Endodermal cell (in vitro differentiated cells): ENCODE measurements at regions not wholly inside any gene's neighbourhood (a gene's known extent, or its start where the extent isn't known, plus 50 kb on each side); places are given as distances from the start of the nearest gene placed in this dataset.

Experiments used
- DNase-seq: peaks from one replicate; pipeline ENCODE4 v3.0.0-alpha.2; 2017
- H3K27ac ChIP-seq: 2 replicates; pipeline ENCODE4 v1.5.1; 2013; ENCODE audit warnings: mild to moderate bottlenecking, low read depth, low read length, moderate library complexity
- H3K27me3 ChIP-seq: 2 replicates; pipeline ENCODE4 v1.6.1; 2013; ENCODE audit warnings: mild to moderate bottlenecking, low read length, moderate library complexity; ENCODE audit not compliant: insufficient read depth, control insufficient read depth, poor library complexity, severe bottlenecking
- H3K36me3 ChIP-seq: 2 replicates; pipeline ENCODE4 v1.7.0; 2013; ENCODE audit warnings: mild to moderate bottlenecking, low read length, moderate library complexity; ENCODE audit not compliant: control insufficient read depth, insufficient read depth
- H3K4me1 ChIP-seq: one replicate; pipeline ENCODE4 v1.7.0; 2013; ENCODE audit warnings: low read length; ENCODE audit not compliant: control insufficient read depth, insufficient read depth
- H3K4me3 ChIP-seq: 2 replicates; pipeline ENCODE4 v1.5.1; 2013; ENCODE audit warnings: mild to moderate bottlenecking, low read length, moderate library complexity
- H3K9ac ChIP-seq: 2 replicates; pipeline ENCODE4 v1.6.1; 2013; ENCODE audit warnings: mild to moderate bottlenecking, low read length, moderate library complexity; ENCODE audit not compliant: poor library complexity, severe bottlenecking; ENCODE audit errors: extremely low read depth
- H3K9me3 ChIP-seq: 2 replicates; pipeline ENCODE4 v1.6.1; 2013; ENCODE audit warnings: mild to moderate bottlenecking, low read length, moderate library complexity; ENCODE audit not compliant: control insufficient read depth
- H3K27ac Mint-ChIP-seq: 2 replicates; pipeline ENCODE4 v1.8.0; 2020; ENCODE audit warnings: mixed read lengths
- H3K27me3 Mint-ChIP-seq: 2 replicates; pipeline ENCODE4 v1.8.0; 2021; ENCODE audit warnings: mild to moderate bottlenecking, mixed read lengths; ENCODE audit not compliant: insufficient read depth
- H3K36me3 Mint-ChIP-seq: 2 replicates; pipeline ENCODE4 v1.8.0; 2020; ENCODE audit warnings: low read depth, mixed read lengths
- H3K4me1 Mint-ChIP-seq: 2 replicates; pipeline ENCODE4 v1.8.0; 2020; ENCODE audit warnings: mixed read lengths
- H3K4me3 Mint-ChIP-seq: 2 replicates; pipeline ENCODE4 v1.8.0; 2020; ENCODE audit warnings: mild to moderate bottlenecking, moderate library complexity, mixed read lengths
- H3K9me3 Mint-ChIP-seq: 2 replicates; pipeline ENCODE4 v1.8.0; 2020; ENCODE audit warnings: mild to moderate bottlenecking, mixed read lengths
- WGBS, 2 experiments: methylation state at CpG; one replicate each; pipeline versions ENCODE4 v1.1.5 to v1.1.7; 2013; ENCODE audit warnings: missing lambda C conversion rate in 2 of 2, mixed read lengths in 1 of 2; ENCODE audit not compliant: insufficient coverage in 1 of 2, insufficient read length in 1 of 2; 5-methylcytosine and 5-hydroxymethylcytosine counted together
- TF ChIP-seq, protein P1 (sequence below): fragments of 200-600 bp; sonication (generic); conservative IDR thresholded peaks from 2 replicates; pipeline ENCODE4 v1.5.0; 2021; ENCODE audit warnings: antibody characterized with exemption, mild to moderate bottlenecking

DNA sequence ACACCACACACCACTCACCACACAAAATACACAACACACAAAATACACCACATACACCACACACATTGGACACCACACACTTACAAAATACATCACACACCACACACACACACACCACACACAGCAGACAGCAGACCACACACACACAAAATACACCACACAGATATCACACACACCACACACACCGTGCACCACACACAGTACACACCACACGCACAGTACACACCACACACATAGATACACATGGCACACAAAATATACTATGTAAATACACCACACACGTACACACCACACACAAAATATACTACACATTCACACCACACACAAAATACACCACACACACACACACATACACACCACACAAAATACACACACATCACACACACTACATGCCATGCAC is 1243.5 kb downstream of the BRD1 start:
- Histone ChIP-seq H3K9ac (no peak overlapping the region), H3K4me1 (no peaks in the 10 kb centered on the region), H3K27me3 (no peaks in the 10 kb centered on the region), H3K4me3 (no peak overlapping the region), H3K9me3 (no peaks in the 10 kb centered on the region), H3K27ac (no peak overlapping the region), H3K36me3 (peaks cover 30% of the 10 kb centered on the region)
- no peak overlapping the region for H3K27ac Mint-ChIP-seq
- no peaks in the 10 kb centered on the region for H3K36me3 Mint-ChIP-seq
- no peaks in the 10 kb centered on the region for H3K27me3 Mint-ChIP-seq
- 95% methylated on average over 3 of the region's 3 CpGs; no CpG with 5 or more reads in 1 of the 2 experiments for WGBS, 2 experiments
- no peaks in the 10 kb centered on the region for H3K9me3 Mint-ChIP-seq
- no peak overlapping the region for H3K4me3 Mint-ChIP-seq
- TF ChIP-seq, protein P1, sequence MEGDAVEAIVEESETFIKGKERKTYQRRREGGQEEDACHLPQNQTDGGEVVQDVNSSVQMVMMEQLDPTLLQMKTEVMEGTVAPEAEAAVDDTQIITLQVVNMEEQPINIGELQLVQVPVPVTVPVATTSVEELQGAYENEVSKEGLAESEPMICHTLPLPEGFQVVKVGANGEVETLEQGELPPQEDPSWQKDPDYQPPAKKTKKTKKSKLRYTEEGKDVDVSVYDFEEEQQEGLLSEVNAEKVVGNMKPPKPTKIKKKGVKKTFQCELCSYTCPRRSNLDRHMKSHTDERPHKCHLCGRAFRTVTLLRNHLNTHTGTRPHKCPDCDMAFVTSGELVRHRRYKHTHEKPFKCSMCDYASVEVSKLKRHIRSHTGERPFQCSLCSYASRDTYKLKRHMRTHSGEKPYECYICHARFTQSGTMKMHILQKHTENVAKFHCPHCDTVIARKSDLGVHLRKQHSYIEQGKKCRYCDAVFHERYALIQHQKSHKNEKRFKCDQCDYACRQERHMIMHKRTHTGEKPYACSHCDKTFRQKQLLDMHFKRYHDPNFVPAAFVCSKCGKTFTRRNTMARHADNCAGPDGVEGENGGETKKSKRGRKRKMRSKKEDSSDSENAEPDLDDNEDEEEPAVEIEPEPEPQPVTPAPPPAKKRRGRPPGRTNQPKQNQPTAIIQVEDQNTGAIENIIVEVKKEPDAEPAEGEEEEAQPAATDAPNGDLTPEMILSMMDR, result no peak
- peaks cover 5% of the 10 kb centered on the region for H3K4me1 Mint-ChIP-seq
- no peak for DNase-seq

DNA sequence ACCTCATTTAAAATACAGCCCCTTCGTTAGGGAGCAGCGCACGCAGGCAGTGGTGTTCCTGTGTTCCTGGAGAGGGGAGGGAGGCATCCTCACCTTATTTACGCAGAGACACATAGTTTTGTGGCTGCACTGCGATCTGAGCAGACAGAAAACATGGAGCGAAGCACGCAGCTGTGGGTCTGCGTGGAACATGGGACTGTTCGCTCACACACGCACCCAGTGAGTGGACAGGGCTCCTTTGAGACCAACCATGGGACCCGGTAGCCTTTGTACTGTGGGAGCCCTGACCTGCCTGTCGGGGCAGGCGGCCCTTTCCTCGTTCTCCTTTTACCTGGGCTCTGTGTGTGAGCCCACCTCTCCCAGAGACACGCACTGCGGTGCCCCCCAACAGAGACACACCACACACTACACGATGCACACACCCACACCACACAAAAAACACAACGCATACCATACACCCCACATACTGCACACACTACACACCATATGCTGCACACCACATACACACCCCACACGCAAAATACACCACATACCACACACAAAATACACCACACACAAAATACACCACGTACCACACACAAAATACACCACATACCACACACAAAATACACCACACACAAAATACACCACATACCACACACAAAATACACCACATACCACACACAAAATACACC is 1245.7 kb downstream of the BRD1 start:
- H3K36me3 ChIP-seq, result peaks cover 26% of the 10 kb centered on the region
- H3K9ac ChIP-seq, result no peak overlapping the region
- Mint-ChIP-seq H3K4me3 (no peak overlapping the region), H3K36me3 (no peaks in the 10 kb centered on the region), H3K4me1 (peaks cover 10% of the 10 kb centered on the region), H3K9me3 (no peaks in the 10 kb centered on the region), H3K27me3 (no peaks in the 10 kb centered on the region), H3K27ac (no peak overlapping the region)
- no peaks in the 10 kb centered on the region for H3K4me1 ChIP-seq
- peak; percentile 57 for DNase-seq
- 91 to 95% methylated on average over 9 to 20 of the region's 20 CpGs for WGBS, 2 experiments
- H3K4me3 ChIP-seq, result no peak overlapping the region
- TF ChIP-seq, protein P1, result no peak
- H3K27ac ChIP-seq, result no peak overlapping the region
- H3K9me3 ChIP-seq, result no peaks in the 10 kb centered on the region
- H3K27me3 ChIP-seq, result no peaks in the 10 kb centered on the region

DNA sequence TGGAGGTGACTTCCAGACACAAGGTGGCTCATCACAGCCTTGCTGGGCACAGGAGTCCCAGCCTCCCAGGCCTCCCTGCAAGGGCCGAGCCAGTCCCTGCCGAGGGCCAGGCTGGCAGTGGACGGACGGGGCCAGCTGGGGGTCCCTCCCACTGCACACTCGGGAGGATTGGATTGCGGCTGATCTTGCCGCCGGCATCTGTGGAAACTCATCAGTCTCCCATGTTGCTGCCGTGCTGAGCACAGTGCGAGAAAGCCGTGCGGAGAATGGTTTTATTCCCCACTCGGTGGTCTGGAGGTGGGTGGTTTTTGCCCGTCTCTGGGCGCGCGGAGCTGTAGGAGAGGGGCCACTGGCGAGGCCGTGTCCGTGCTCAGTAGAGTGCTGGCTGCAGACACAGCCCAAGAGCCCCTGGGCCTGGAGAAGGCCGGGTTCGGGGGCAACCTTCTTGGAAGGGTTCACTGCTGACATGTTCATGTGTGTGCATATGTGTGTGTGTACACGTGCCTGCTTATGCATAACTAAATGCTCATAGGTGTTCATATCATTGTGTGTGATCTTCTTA is 1246.4 kb downstream of the BRD1 start:
- H3K9ac ChIP-seq, result no peak overlapping the region
- WGBS, 2 experiments, result 87 to 91% methylated on average over 9 to 22 of the region's 23 CpGs
- DNase-seq, result no peak
- peaks cover 26% of the 10 kb centered on the region for H3K36me3 ChIP-seq
- H3K4me1 ChIP-seq, result no peaks in the 10 kb centered on the region
- no peak overlapping the region for H3K27ac ChIP-seq
- H3K36me3 Mint-ChIP-seq, result no peaks in the 10 kb centered on the region
- peaks cover 10% of the 10 kb centered on the region for H3K4me1 Mint-ChIP-seq
- no peaks in the 10 kb centered on the region for H3K27me3 ChIP-seq
- no peaks in the 10 kb centered on the region for H3K27me3 Mint-ChIP-seq
- H3K27ac Mint-ChIP-seq, result no peak overlapping the region
- no peaks in the 10 kb centered on the region for H3K9me3 ChIP-seq
- TF ChIP-seq, protein P1, result no peak
- no peak overlapping the region for H3K4me3 ChIP-seq
- no peak overlapping the region for H3K4me3 Mint-ChIP-seq
- H3K9me3 Mint-ChIP-seq, result no peaks in the 10 kb centered on the region
